ENCODE measurements at regions not wholly inside any gene's neighbourhood (a gene's known extent, or its start where the extent isn't known, plus 50 kb on each side); places are given as distances from the start of the nearest gene placed in this dataset.

- TF ChIP-seq, protein P1, sequence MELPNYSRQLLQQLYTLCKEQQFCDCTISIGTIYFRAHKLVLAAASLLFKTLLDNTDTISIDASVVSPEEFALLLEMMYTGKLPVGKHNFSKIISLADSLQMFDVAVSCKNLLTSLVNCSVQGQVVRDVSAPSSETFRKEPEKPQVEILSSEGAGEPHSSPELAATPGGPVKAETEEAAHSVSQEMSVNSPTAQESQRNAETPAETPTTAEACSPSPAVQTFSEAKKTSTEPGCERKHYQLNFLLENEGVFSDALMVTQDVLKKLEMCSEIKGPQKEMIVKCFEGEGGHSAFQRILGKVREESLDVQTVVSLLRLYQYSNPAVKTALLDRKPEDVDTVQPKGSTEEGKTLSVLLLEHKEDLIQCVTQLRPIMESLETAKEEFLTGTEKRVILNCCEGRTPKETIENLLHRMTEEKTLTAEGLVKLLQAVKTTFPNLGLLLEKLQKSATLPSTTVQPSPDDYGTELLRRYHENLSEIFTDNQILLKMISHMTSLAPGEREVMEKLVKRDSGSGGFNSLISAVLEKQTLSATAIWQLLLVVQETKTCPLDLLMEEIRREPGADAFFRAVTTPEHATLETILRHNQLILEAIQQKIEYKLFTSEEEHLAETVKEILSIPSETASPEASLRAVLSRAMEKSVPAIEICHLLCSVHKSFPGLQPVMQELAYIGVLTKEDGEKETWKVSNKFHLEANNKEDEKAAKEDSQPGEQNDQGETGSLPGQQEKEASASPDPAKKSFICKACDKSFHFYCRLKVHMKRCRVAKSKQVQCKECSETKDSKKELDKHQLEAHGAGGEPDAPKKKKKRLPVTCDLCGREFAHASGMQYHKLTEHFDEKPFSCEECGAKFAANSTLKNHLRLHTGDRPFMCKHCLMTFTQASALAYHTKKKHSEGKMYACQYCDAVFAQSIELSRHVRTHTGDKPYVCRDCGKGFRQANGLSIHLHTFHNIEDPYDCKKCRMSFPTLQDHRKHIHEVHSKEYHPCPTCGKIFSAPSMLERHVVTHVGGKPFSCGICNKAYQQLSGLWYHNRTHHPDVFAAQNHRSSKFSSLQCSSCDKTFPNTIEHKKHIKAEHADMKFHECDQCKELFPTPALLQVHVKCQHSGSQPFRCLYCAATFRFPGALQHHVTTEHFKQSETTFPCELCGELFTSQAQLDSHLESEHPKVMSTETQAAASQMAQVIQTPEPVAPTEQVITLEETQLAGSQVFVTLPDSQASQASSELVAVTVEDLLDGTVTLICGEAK (IDR thresholded peaks at IDR 0.05) = no peak
- TF ChIP-seq, protein P1 (CRISPR knock-in tag; IDR thresholded peaks at IDR 0.05) = no peak
- TF ChIP-seq ZBTB33 (CRISPR knock-in tag; IDR thresholded peaks at IDR 0.05) = no peak
- no peak for TF ChIP-seq ZNF383 (CRISPR knock-in tag; IDR thresholded peaks at IDR 0.05; ENCODE audit: borderline replicate concordance)
- TF ChIP-seq, protein P2, sequence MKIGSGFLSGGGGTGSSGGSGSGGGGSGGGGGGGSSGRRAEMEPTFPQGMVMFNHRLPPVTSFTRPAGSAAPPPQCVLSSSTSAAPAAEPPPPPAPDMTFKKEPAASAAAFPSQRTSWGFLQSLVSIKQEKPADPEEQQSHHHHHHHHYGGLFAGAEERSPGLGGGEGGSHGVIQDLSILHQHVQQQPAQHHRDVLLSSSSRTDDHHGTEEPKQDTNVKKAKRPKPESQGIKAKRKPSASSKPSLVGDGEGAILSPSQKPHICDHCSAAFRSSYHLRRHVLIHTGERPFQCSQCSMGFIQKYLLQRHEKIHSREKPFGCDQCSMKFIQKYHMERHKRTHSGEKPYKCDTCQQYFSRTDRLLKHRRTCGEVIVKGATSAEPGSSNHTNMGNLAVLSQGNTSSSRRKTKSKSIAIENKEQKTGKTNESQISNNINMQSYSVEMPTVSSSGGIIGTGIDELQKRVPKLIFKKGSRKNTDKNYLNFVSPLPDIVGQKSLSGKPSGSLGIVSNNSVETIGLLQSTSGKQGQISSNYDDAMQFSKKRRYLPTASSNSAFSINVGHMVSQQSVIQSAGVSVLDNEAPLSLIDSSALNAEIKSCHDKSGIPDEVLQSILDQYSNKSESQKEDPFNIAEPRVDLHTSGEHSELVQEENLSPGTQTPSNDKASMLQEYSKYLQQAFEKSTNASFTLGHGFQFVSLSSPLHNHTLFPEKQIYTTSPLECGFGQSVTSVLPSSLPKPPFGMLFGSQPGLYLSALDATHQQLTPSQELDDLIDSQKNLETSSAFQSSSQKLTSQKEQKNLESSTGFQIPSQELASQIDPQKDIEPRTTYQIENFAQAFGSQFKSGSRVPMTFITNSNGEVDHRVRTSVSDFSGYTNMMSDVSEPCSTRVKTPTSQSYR (CRISPR knock-in tag; IDR thresholded peaks at IDR 0.05; ENCODE audit: borderline replicate concordance) = peak; percentile 13; the same call in 1 of the 2 replicates
- TF ChIP-seq ZNF34 (CRISPR knock-in tag; IDR thresholded peaks at IDR 0.05; ENCODE audit: borderline replicate concordance) = no peak
- TF ChIP-seq ELF1 (CRISPR knock-in tag; IDR thresholded peaks at IDR 0.05) = no peak
- no peak for TF ChIP-seq ZNF232 (CRISPR knock-in tag; IDR thresholded peaks at IDR 0.05; ENCODE audit: borderline replicate concordance)
- TF ChIP-seq RBM22 (optimal IDR thresholded peaks at IDR 0.05; ENCODE audit: low read length) = no peak
- no peak for TF ChIP-seq ZFP36 (IDR thresholded peaks at IDR 0.05; ENCODE audit: borderline replicate concordance, low read depth, low read length, partially characterized antibody)
- TF ChIP-seq ZSCAN5A (CRISPR knock-in tag; IDR thresholded peaks at IDR 0.05; ENCODE audit: borderline replicate concordance) = no peak
- TF ChIP-seq, protein P3, sequence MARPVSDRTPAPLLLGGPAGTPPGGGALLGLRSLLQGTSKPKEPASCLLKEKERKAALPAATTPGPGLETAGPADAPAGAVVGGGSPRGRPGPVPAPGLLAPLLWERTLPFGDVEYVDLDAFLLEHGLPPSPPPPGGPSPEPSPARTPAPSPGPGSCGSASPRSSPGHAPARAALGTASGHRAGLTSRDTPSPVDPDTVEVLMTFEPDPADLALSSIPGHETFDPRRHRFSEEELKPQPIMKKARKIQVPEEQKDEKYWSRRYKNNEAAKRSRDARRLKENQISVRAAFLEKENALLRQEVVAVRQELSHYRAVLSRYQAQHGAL (CRISPR knock-in tag; IDR thresholded peaks at IDR 0.05; ENCODE audit: not compliant biosample characterization) = no peak
- 0 out of 2 replicates have a peak, but pooled peaks have one; percentile 15 for TF ChIP-seq IRF2 (CRISPR knock-in tag; IDR thresholded peaks at IDR 0.05)
These were observed 66.1 kb upstream of the NR2F2 start (continued) for GRCh38 chr15:96264351-96264798.
